ENCODE measurements at regions not wholly inside any gene's neighbourhood (a gene's known extent, or its start where the extent isn't known, plus 50 kb on each side); places are given as distances from the start of the nearest gene placed in this dataset.

- ATAC-seq (no peak), DNase-seq (ENCODE audit: low spot score) (no peak), FAIRE-seq (no peak)
- no peaks in the 10 kb centered on the region for H3K4me1 ChIP-seq (ENCODE audit: insufficient read depth, low read length)
- WGBS (ENCODE audit: low lambda C conversion rate), result 0% methylated on average over 5 of the region's 6 CpGs
- no TSS peak for BruUV-seq (replicated peaks)
- no peaks in the 10 kb centered on the region for H3K36me3 ChIP-seq (replicated peaks in 1 of 2; ENCODE audit: control insufficient read depth in 1 of 2, insufficient read depth in 2 of 2, low read length in 2 of 2)
- TF ChIP-seq ZFP91 (CRISPR knock-in tag; IDR thresholded peaks at IDR 0.05; ENCODE audit: borderline replicate concordance), result no peak
- TF ChIP-seq ZNF343 (CRISPR knock-in tag; IDR thresholded peaks at IDR 0.05), result no peak
- no peak for TF ChIP-seq ZNF790 (CRISPR knock-in tag; IDR thresholded peaks at IDR 0.05; ENCODE audit: borderline replicate concordance)
- TF ChIP-seq CBX1 (IDR thresholded peaks at IDR 0.05; ENCODE audit: low read depth), result no peak
- no peak for TF ChIP-seq ZNF224 (CRISPR knock-in tag; IDR thresholded peaks at IDR 0.05)
- no peak for TF ChIP-seq ELF3 (CRISPR knock-in tag; IDR thresholded peaks at IDR 0.05)
- TF ChIP-seq NKX3-1 (CRISPR knock-in tag; IDR thresholded peaks at IDR 0.05), result no peak
- TF ChIP-seq PLRG1 (conservative IDR thresholded peaks at IDR 0.05), result no peak
- no peak for TF ChIP-seq CSRNP1 (CRISPR knock-in tag; IDR thresholded peaks at IDR 0.05)
- TF ChIP-seq FOSL2 (CRISPR knock-in tag; IDR thresholded peaks at IDR 0.05), result no peak
- TF ChIP-seq ARNT (IDR thresholded peaks at IDR 0.05), result no peak
- TF ChIP-seq HOXD1 (CRISPR knock-in tag; IDR thresholded peaks at IDR 0.05), result no peak
- TF ChIP-seq EED (CRISPR knock-in tag; IDR thresholded peaks at IDR 0.05), result no peak
- no peak for TF ChIP-seq TRAFD1 (CRISPR knock-in tag; IDR thresholded peaks at IDR 0.05; ENCODE audit: borderline replicate concordance)
- in situ Hi-C loops (cut with HindIII; ENCODE audit: extremely low pct_ligation_motif_present, low pct_unique_long_range_greater_than_20kb), result loop anchor here (25.0 kb wide), 1 partner anchor 290 kb away; no protein-coding TSS in a partner anchor
- H3K4me2 ChIP-seq (ENCODE audit: low read depth, low read length), result no peak overlapping the region
- ChIA-PET CTCF (ENCODE audit: low intra/inter-chr PET ratio, low total read pairs) (no interaction called here), POLR2A (no interaction called here)
- H3K27me3 ChIP-seq (ENCODE audit: control insufficient read depth in 1 of 2, insufficient read depth in 2 of 2, low read length in 2 of 2), result peaks cover 0 to 3% of the 10 kb centered on the region in 2 experiments; a peak in 1 of 5 replicates
- no peaks in the 10 kb centered on the region for H4K20me1 ChIP-seq (ENCODE audit: insufficient read depth, low read length)
- H3K9me3 ChIP-seq (ENCODE audit: low read length), result no peaks in the 10 kb centered on the region
- no peak overlapping the region for H3K27ac ChIP-seq (ENCODE audit: extremely low read length, insufficient read depth, low read length)
- intact Hi-C loops (cut with micrococcal nuclease; ENCODE audit: unreplicated experiment), result no loop called here
- no peak overlapping the region for H3K4me3 ChIP-seq (replicated peaks in 1 of 3; ENCODE audit: insufficient read depth in 1 of 3, low read depth in 2 of 3, low read length in 3 of 3)
- H3K9ac ChIP-seq (ENCODE audit: insufficient read depth, low read depth, low read length), result no peak overlapping the region
- no peaks in the 10 kb centered on the region for H3K79me2 ChIP-seq (ENCODE audit: insufficient read depth, low read length)
- H2AFZ ChIP-seq (ENCODE audit: low read length), result no peak overlapping the region
These were observed 94.7 kb downstream of the RAMP3 start for GRCh38 chr7:45252248-45252647.
